H9 (cell line): ENCODE measurements at regions not wholly inside any gene's neighbourhood (a gene's known extent, or its start where the extent isn't known, plus 50 kb on each side); places are given as distances from the start of the nearest gene placed in this dataset.

Source experiments
- DNase-seq: peaks from one replicate; pipeline ENCODE4 v3.0.0-alpha.2; 2017
- H2AFZ ChIP-seq: one replicate; pipeline ENCODE4 v1.6.1; 2013; ENCODE audit warnings: mild to moderate bottlenecking, low read length, control low read depth, moderate library complexity
- H2AK5ac ChIP-seq: 2 replicates; pipeline ENCODE4 v1.6.1; 2013; ENCODE audit warnings: low read length, control low read depth, mixed read lengths; ENCODE audit not compliant: insufficient read length
- H2BK120ac ChIP-seq: one replicate; pipeline ENCODE4 v1.6.1; 2013; ENCODE audit warnings: low read depth, mild to moderate bottlenecking, low read length, control low read depth, inconsistent platforms; ENCODE audit not compliant: poor library complexity, severe bottlenecking
- H2BK12ac ChIP-seq: 2 replicates; pipeline ENCODE4 v1.6.1; 2013; ENCODE audit warnings: low read length, control low read depth, mixed read lengths, low read depth; ENCODE audit not compliant: insufficient read length
- H2BK15ac ChIP-seq: 2 replicates; pipeline ENCODE4 v1.6.1; 2013; ENCODE audit warnings: low read depth, low read length, control low read depth
- H2BK20ac ChIP-seq: one replicate; pipeline ENCODE4 v1.6.1; 2013; ENCODE audit warnings: low read depth, mild to moderate bottlenecking, low read length, control low read depth, inconsistent platforms; ENCODE audit not compliant: poor library complexity, severe bottlenecking
- H2BK5ac ChIP-seq: 2 replicates; pipeline ENCODE4 v1.6.1; 2013; ENCODE audit warnings: low read length, control low read depth, mixed read lengths; ENCODE audit not compliant: insufficient read length
- H3K14ac ChIP-seq: 2 replicates; pipeline ENCODE4 v1.6.1; 2013; ENCODE audit warnings: low read length, control low read depth; ENCODE audit not compliant: insufficient read depth
- H3K18ac ChIP-seq: 2 replicates; pipeline ENCODE4 v1.6.1; 2013; ENCODE audit warnings: low read depth, mild to moderate bottlenecking, mixed read lengths, low read length, control low read depth; ENCODE audit not compliant: insufficient read length
- H3K23ac ChIP-seq: 2 replicates; pipeline ENCODE4 v1.6.1; 2013; ENCODE audit warnings: low read length, control low read depth, mixed read lengths, low read depth; ENCODE audit not compliant: insufficient read length
- H3K23me2 ChIP-seq: 2 replicates; pipeline ENCODE4 v1.6.1; 2013; ENCODE audit warnings: low read depth, mild to moderate bottlenecking, mixed read lengths, low read length, control low read depth; ENCODE audit not compliant: insufficient read length, poor library complexity, severe bottlenecking
- H3K27ac ChIP-seq: 2 replicates; pipeline ENCODE4 v1.5.1; 2013; ENCODE audit warnings: low read length, control low read depth, mixed read lengths, low read depth; ENCODE audit not compliant: insufficient read length
- H3K27me3 ChIP-seq: 2 replicates; pipeline ENCODE4 v1.6.1; 2013; ENCODE audit warnings: low read length, control low read depth, inconsistent platforms; ENCODE audit not compliant: insufficient read depth
- H3K4ac ChIP-seq: 2 replicates; pipeline ENCODE4 v1.6.1; 2013; ENCODE audit warnings: low read depth, mild to moderate bottlenecking, control low read depth, inconsistent platforms, low read length, moderate library complexity
- H3K4me1 ChIP-seq: 2 replicates; pipeline ENCODE4 v1.6.1; 2013; ENCODE audit warnings: low read length, control low read depth, inconsistent platforms; ENCODE audit not compliant: insufficient read depth
- H3K4me2 ChIP-seq: 2 replicates; pipeline ENCODE4 v1.6.1; 2013; ENCODE audit warnings: low read length, control low read depth, mixed read lengths; ENCODE audit not compliant: insufficient read length, insufficient read depth
- H3K56ac ChIP-seq: 2 replicates; pipeline ENCODE4 v1.6.1; 2013; ENCODE audit warnings: low read depth, mild to moderate bottlenecking, mixed read lengths, low read length, control low read depth; ENCODE audit not compliant: insufficient read length
- H3K79me1 ChIP-seq: 2 replicates; pipeline ENCODE4 v1.6.1; 2013; ENCODE audit warnings: low read depth, mild to moderate bottlenecking, moderate library complexity, low read length, control low read depth, inconsistent platforms; ENCODE audit not compliant: insufficient read depth, poor library complexity, severe bottlenecking
- H3K79me2 ChIP-seq: 2 replicates; pipeline ENCODE4 v1.6.1; 2013; ENCODE audit warnings: low read length, control low read depth, inconsistent platforms; ENCODE audit not compliant: insufficient read depth
- H3K9ac ChIP-seq: 2 replicates; pipeline ENCODE4 v1.6.1; 2013; ENCODE audit warnings: low read length, control low read depth, mixed read lengths; ENCODE audit not compliant: insufficient read length; ENCODE audit errors: extremely low read depth
- H3K9me3 ChIP-seq: one replicate; pipeline ENCODE4 v1.6.1; 2013; ENCODE audit warnings: low read depth, low read length, inconsistent platforms; ENCODE audit not compliant: control insufficient read depth
- H3T11ph ChIP-seq: one replicate; pipeline ENCODE4 v1.6.1; 2013; ENCODE audit warnings: mild to moderate bottlenecking, low read length, control low read depth, inconsistent platforms
- H4K20me1 ChIP-seq: one replicate; pipeline ENCODE4 v1.6.1; 2013; ENCODE audit not compliant: control insufficient read depth, insufficient read length, insufficient read depth
- H4K5ac ChIP-seq: 2 replicates; pipeline ENCODE4 v1.6.1; 2013; ENCODE audit warnings: low read depth, mild to moderate bottlenecking, mixed read lengths, low read length, control low read depth; ENCODE audit not compliant: insufficient read length
- H4K8ac ChIP-seq: replicated peaks from 2 replicates; pipeline ENCODE4 v1.6.1; 2013; ENCODE audit warnings: low read length, control low read depth, mixed read lengths, low read depth; ENCODE audit not compliant: insufficient read length
- H4K91ac ChIP-seq: 2 replicates; pipeline ENCODE4 v1.6.1; 2013; ENCODE audit warnings: low read depth, mild to moderate bottlenecking, moderate library complexity, mixed read lengths, low read length, control low read depth; ENCODE audit not compliant: insufficient read length
- H3K27ac Mint-ChIP-seq, 3 experiments: 2 replicates in 2 of 3; 3 replicates in 1 of 3; pipeline ENCODE4 v1.8.0; 2020 to 2021; ENCODE audit warnings: mixed read lengths in 3 of 3, mild to moderate bottlenecking in 1 of 3, moderate library complexity in 1 of 3
- H3K27me3 Mint-ChIP-seq: 2 replicates; pipeline ENCODE4 v1.8.0; 2021; ENCODE audit warnings: low read depth, mild to moderate bottlenecking, moderate library complexity, mixed read lengths
- H3K36me3 Mint-ChIP-seq, 3 experiments: 2 replicates in 2 of 3; 3 replicates in 1 of 3; pipeline ENCODE4 v1.8.0; 2020 to 2021; ENCODE audit warnings: low read depth in 3 of 3, mixed read lengths in 3 of 3; ENCODE audit not compliant: insufficient read depth in 1 of 3
- H3K4me1 Mint-ChIP-seq, 2 experiments: 2 replicates each; pipeline ENCODE4 v1.8.0; 2020; ENCODE audit warnings: mixed read lengths in 2 of 2
- H3K4me3 Mint-ChIP-seq, 2 experiments: 2 replicates in 1 of 2; 3 replicates in 1 of 2; pipeline ENCODE4 v1.8.0; 2020 to 2021; ENCODE audit warnings: mild to moderate bottlenecking in 2 of 2, mixed read lengths in 2 of 2, moderate library complexity in 1 of 2
- H3K9me3 Mint-ChIP-seq, 2 experiments: 2 replicates in 1 of 2; 3 replicates in 1 of 2; pipeline ENCODE4 v1.8.0; 2020; ENCODE audit warnings: mild to moderate bottlenecking in 2 of 2, mixed read lengths in 2 of 2, moderate library complexity in 1 of 2
- CTCF ChIP-seq: fragments of 200-600 bp; sonication (generic); conservative IDR thresholded peaks from 3 replicates; pipeline ENCODE4 v1.8.0; 2021; ENCODE audit warnings: antibody characterized with exemption, mild to moderate bottlenecking
- WGBS: extraction: QIAGEN DNeasy Blood & Tissue Kit; methylation state at CpG from one replicate; pipeline ENCODE4 v1.1.7; 2013; ENCODE audit warnings: missing lambda C conversion rate, low lambda C conversion rate, mixed read lengths; ENCODE audit not compliant: insufficient read length; ENCODE audit errors: extremely low coverage; 5-methylcytosine and 5-hydroxymethylcytosine counted together

- no peaks in the 10 kb centered on the region; the same call in 1 of the 2 replicates for H3K27me3 Mint-ChIP-seq
- no peak overlapping the region for H3K9ac ChIP-seq
- no peak overlapping the region for H4K91ac ChIP-seq
- H3K4me1 ChIP-seq, result no peaks in the 10 kb centered on the region
- no peak overlapping the region for H2BK5ac ChIP-seq
- no peak for DNase-seq
- H3K79me2 ChIP-seq, result no peaks in the 10 kb centered on the region
- no peak overlapping the region for H3K4ac ChIP-seq
- H2BK12ac ChIP-seq, result no peak overlapping the region
- H4K5ac ChIP-seq, result no peak overlapping the region
- WGBS, result no CpG with 5 or more reads among the region's 1 CpG
- H2AFZ ChIP-seq, result no peak overlapping the region
- H2BK20ac ChIP-seq, result no peak overlapping the region
- H3K56ac ChIP-seq, result no peak overlapping the region
- no peaks in the 10 kb centered on the region for H3K9me3 ChIP-seq
- H3K4me3 Mint-ChIP-seq, result no peak overlapping the region
- TF ChIP-seq CTCF, result no peak
- H3K79me1 ChIP-seq, result no peaks in the 10 kb centered on the region
- H3K9me3 Mint-ChIP-seq, result no peaks in the 10 kb centered on the region
- no peak overlapping the region for H3K14ac ChIP-seq
- H4K8ac ChIP-seq, result no peak overlapping the region
- H2BK120ac ChIP-seq, result no peak overlapping the region
- no peak overlapping the region for H2AK5ac ChIP-seq
- H3K27ac Mint-ChIP-seq, result no peak overlapping the region
- no peaks in the 10 kb centered on the region for H3K23me2 ChIP-seq
- no peaks in the 10 kb centered on the region for H3K36me3 Mint-ChIP-seq
- no peak overlapping the region for H3K4me2 ChIP-seq
- H3K23ac ChIP-seq, result no peak overlapping the region
- H3K27me3 ChIP-seq, result no peaks in the 10 kb centered on the region
- no peaks in the 10 kb centered on the region for H4K20me1 ChIP-seq
- H3T11ph ChIP-seq, result no peak overlapping the region
- H3K27ac ChIP-seq, result no peak overlapping the region
- H2BK15ac ChIP-seq, result no peak overlapping the region
- H3K4me1 Mint-ChIP-seq, result peaks cover 5 to 6% of the 10 kb centered on the region in 2 experiments; a peak in 2 of 4 replicates
- no peak overlapping the region for H3K18ac ChIP-seq
Observed at GRCh38 chr3:135326851-135327250, 531.8 kb downstream of the EPHB1 start.
